ENCODE measurements at regions not wholly inside any gene's neighbourhood (a gene's known extent, or its start where the extent isn't known, plus 50 kb on each side); places are given as distances from the start of the nearest gene placed in this dataset.
"Not testable (repeated sequence)": the region's sequence is repeated elsewhere in the genome, so short reads cannot be mapped to it uniquely, and the experiment has no call there.

- not testable (repeated sequence) for H3K9ac ChIP-seq (ENCODE audit: low read length in 5 of 5); H3K36me3 ChIP-seq (ENCODE audit: control insufficient read depth in 5 of 5, insufficient read depth in 5 of 5, low read length in 5 of 5); H3K27ac ChIP-seq (ENCODE audit: low read depth, low read length); H3K4me3 ChIP-seq (ENCODE audit: low read depth in 1 of 5, low read length in 5 of 5); H3K9me3 ChIP-seq (ENCODE audit: control insufficient read depth in 5 of 5, low read length in 5 of 5); H3K27me3 ChIP-seq (ENCODE audit: control insufficient read depth in 5 of 5, insufficient read depth in 4 of 5, low read length in 5 of 5); H3K4me1 ChIP-seq (ENCODE audit: control insufficient read depth in 5 of 5, insufficient read depth in 5 of 5, low read length in 5 of 5)
Measured at GRCh38 chr7:142435606-142436005, 177.7 kb upstream of the PRSS58 start.

- no peaks in the 10 kb centered on the region for H3K4me1 ChIP-seq (ENCODE audit: control insufficient read depth in 5 of 5, insufficient read depth in 5 of 5, low read length in 5 of 5)
- no peaks in the 10 kb centered on the region for H3K36me3 ChIP-seq (ENCODE audit: control insufficient read depth in 5 of 5, insufficient read depth in 5 of 5, low read length in 5 of 5)
- H3K9me3 ChIP-seq (ENCODE audit: control insufficient read depth in 5 of 5, low read length in 5 of 5): no peaks in the 10 kb centered on the region
- no peak overlapping the region for H3K9ac ChIP-seq (ENCODE audit: low read length in 5 of 5)
- no peak overlapping the region for H3K4me3 ChIP-seq (ENCODE audit: low read depth in 1 of 5, low read length in 5 of 5)
- H3K27ac ChIP-seq (ENCODE audit: low read depth, low read length): no peak overlapping the region
- no peaks in the 10 kb centered on the region for H3K27me3 ChIP-seq (ENCODE audit: control insufficient read depth in 5 of 5, insufficient read depth in 4 of 5, low read length in 5 of 5)
Measured at GRCh38 chr7:142434666-142435167, 176.9 kb upstream of the PRSS58 start.

GRCh38 chr7:142434133-142434532, 176.3 kb upstream of the PRSS58 start:
- H3K36me3 ChIP-seq (ENCODE audit: control insufficient read depth in 5 of 5, insufficient read depth in 5 of 5, low read length in 5 of 5); H3K4me3 ChIP-seq (ENCODE audit: low read depth in 1 of 5, low read length in 5 of 5); H3K27me3 ChIP-seq (ENCODE audit: control insufficient read depth in 5 of 5, insufficient read depth in 4 of 5, low read length in 5 of 5); H3K9ac ChIP-seq (ENCODE audit: low read length in 5 of 5); H3K9me3 ChIP-seq (ENCODE audit: control insufficient read depth in 5 of 5, low read length in 5 of 5); H3K27ac ChIP-seq (ENCODE audit: low read depth, low read length); H3K4me1 ChIP-seq (ENCODE audit: control insufficient read depth in 5 of 5, insufficient read depth in 5 of 5, low read length in 5 of 5): not testable (repeated sequence)

- Histone ChIP-seq H3K4me1 (ENCODE audit: control insufficient read depth in 5 of 5, insufficient read depth in 5 of 5, low read length in 5 of 5) (no peaks in the 10 kb centered on the region), H3K27ac (ENCODE audit: low read depth, low read length) (no peak overlapping the region), H3K9ac (ENCODE audit: low read length in 5 of 5) (no peak overlapping the region), H3K4me3 (ENCODE audit: low read depth in 1 of 5, low read length in 5 of 5) (no peak overlapping the region), H3K36me3 (ENCODE audit: control insufficient read depth in 5 of 5, insufficient read depth in 5 of 5, low read length in 5 of 5) (no peaks in the 10 kb centered on the region), H3K9me3 (ENCODE audit: control insufficient read depth in 5 of 5, low read length in 5 of 5) (no peaks in the 10 kb centered on the region), H3K27me3 (ENCODE audit: control insufficient read depth in 5 of 5, insufficient read depth in 4 of 5, low read length in 5 of 5) (no peaks in the 10 kb centered on the region)
Measured at GRCh38 chr7:142432377-142432776, 174.5 kb upstream of the PRSS58 start.

- H3K27me3 ChIP-seq (ENCODE audit: control insufficient read depth in 5 of 5, insufficient read depth in 4 of 5, low read length in 5 of 5): no peaks in the 10 kb centered on the region
Measured at GRCh38 chr7:142431491-142431890, 173.6 kb upstream of the PRSS58 start.

GRCh38 chr7:142428094-142428493, 170.2 kb upstream of the PRSS58 start:
- Histone ChIP-seq H3K27me3 (ENCODE audit: control insufficient read depth in 5 of 5, insufficient read depth in 4 of 5, low read length in 5 of 5) (no peaks in the 10 kb centered on the region), H3K4me1 (ENCODE audit: control insufficient read depth in 5 of 5, insufficient read depth in 5 of 5, low read length in 5 of 5) (no peaks in the 10 kb centered on the region), H3K4me3 (ENCODE audit: low read depth in 1 of 5, low read length in 5 of 5) (no peak overlapping the region), H3K36me3 (ENCODE audit: control insufficient read depth in 5 of 5, insufficient read depth in 5 of 5, low read length in 5 of 5) (no peaks in the 10 kb centered on the region), H3K9me3 (ENCODE audit: control insufficient read depth in 5 of 5, low read length in 5 of 5) (no peaks in the 10 kb centered on the region), H3K9ac (ENCODE audit: low read length in 5 of 5) (no peak overlapping the region), H3K27ac (ENCODE audit: low read depth, low read length) (no peak overlapping the region)

More at GRCh38 chr7:142431491-142431890, 173.6 kb upstream of the PRSS58 start:
- Histone ChIP-seq H3K4me1 (ENCODE audit: control insufficient read depth in 5 of 5, insufficient read depth in 5 of 5, low read length in 5 of 5) (no peaks in the 10 kb centered on the region), H3K27ac (ENCODE audit: low read depth, low read length) (no peak overlapping the region), H3K9me3 (ENCODE audit: control insufficient read depth in 5 of 5, low read length in 5 of 5) (no peaks in the 10 kb centered on the region), H3K36me3 (ENCODE audit: control insufficient read depth in 5 of 5, insufficient read depth in 5 of 5, low read length in 5 of 5) (no peaks in the 10 kb centered on the region), H3K9ac (ENCODE audit: low read length in 5 of 5) (no peak overlapping the region), H3K4me3 (ENCODE audit: low read depth in 1 of 5, low read length in 5 of 5) (no peak overlapping the region)

GRCh38 chr7:142425281-142425680, 167.4 kb upstream of the PRSS58 start:
- H3K4me1 ChIP-seq (ENCODE audit: control insufficient read depth in 5 of 5, insufficient read depth in 5 of 5, low read length in 5 of 5): no peaks in the 10 kb centered on the region
- no peaks in the 10 kb centered on the region for H3K27me3 ChIP-seq (ENCODE audit: control insufficient read depth in 5 of 5, insufficient read depth in 4 of 5, low read length in 5 of 5)
- H3K9me3 ChIP-seq (ENCODE audit: control insufficient read depth in 5 of 5, low read length in 5 of 5): no peaks in the 10 kb centered on the region
- H3K4me3 ChIP-seq (ENCODE audit: low read depth in 1 of 5, low read length in 5 of 5): no peak overlapping the region
- no peak overlapping the region for H3K9ac ChIP-seq (ENCODE audit: low read length in 5 of 5)
- no peaks in the 10 kb centered on the region for H3K36me3 ChIP-seq (ENCODE audit: control insufficient read depth in 5 of 5, insufficient read depth in 5 of 5, low read length in 5 of 5)
- H3K27ac ChIP-seq (ENCODE audit: low read depth, low read length): no peak overlapping the region

GRCh38 chr7:142422621-142423020, 164.8 kb upstream of the PRSS58 start:
- Histone ChIP-seq H3K36me3 (ENCODE audit: control insufficient read depth in 5 of 5, insufficient read depth in 5 of 5, low read length in 5 of 5) (no peaks in the 10 kb centered on the region), H3K9ac (ENCODE audit: low read length in 5 of 5) (no peak overlapping the region), H3K9me3 (ENCODE audit: control insufficient read depth in 5 of 5, low read length in 5 of 5) (no peaks in the 10 kb centered on the region), H3K27ac (ENCODE audit: low read depth, low read length) (no peak overlapping the region), H3K4me3 (ENCODE audit: low read depth in 1 of 5, low read length in 5 of 5) (no peak overlapping the region), H3K27me3 (ENCODE audit: control insufficient read depth in 5 of 5, insufficient read depth in 4 of 5, low read length in 5 of 5) (no peaks in the 10 kb centered on the region), H3K4me1 (ENCODE audit: control insufficient read depth in 5 of 5, insufficient read depth in 5 of 5, low read length in 5 of 5) (no peaks in the 10 kb centered on the region)

GRCh38 chr7:142420554-142421362, 162.9 kb upstream of the PRSS58 start:
- Histone ChIP-seq H3K36me3 (ENCODE audit: control insufficient read depth in 5 of 5, insufficient read depth in 5 of 5, low read length in 5 of 5) (no peaks in the 10 kb centered on the region), H3K27me3 (ENCODE audit: control insufficient read depth in 5 of 5, insufficient read depth in 4 of 5, low read length in 5 of 5) (no peaks in the 10 kb centered on the region), H3K9me3 (ENCODE audit: control insufficient read depth in 5 of 5, low read length in 5 of 5) (no peaks in the 10 kb centered on the region), H3K4me3 (ENCODE audit: low read depth in 1 of 5, low read length in 5 of 5) (no peak overlapping the region), H3K27ac (ENCODE audit: low read depth, low read length) (no peak overlapping the region), H3K9ac (ENCODE audit: low read length in 5 of 5) (no peak overlapping the region), H3K4me1 (ENCODE audit: control insufficient read depth in 5 of 5, insufficient read depth in 5 of 5, low read length in 5 of 5) (no peaks in the 10 kb centered on the region)

- H3K4me1 ChIP-seq (ENCODE audit: control insufficient read depth in 5 of 5, insufficient read depth in 5 of 5, low read length in 5 of 5): no peaks in the 10 kb centered on the region
- H3K36me3 ChIP-seq (ENCODE audit: control insufficient read depth in 5 of 5, insufficient read depth in 5 of 5, low read length in 5 of 5): no peaks in the 10 kb centered on the region
- H3K27ac ChIP-seq (ENCODE audit: low read depth, low read length): no peak overlapping the region
- no peaks in the 10 kb centered on the region for H3K27me3 ChIP-seq (ENCODE audit: control insufficient read depth in 5 of 5, insufficient read depth in 4 of 5, low read length in 5 of 5)
- no peaks in the 10 kb centered on the region for H3K9me3 ChIP-seq (ENCODE audit: control insufficient read depth in 5 of 5, low read length in 5 of 5)
- no peak overlapping the region for H3K9ac ChIP-seq (ENCODE audit: low read length in 5 of 5)
- H3K4me3 ChIP-seq (ENCODE audit: low read depth in 1 of 5, low read length in 5 of 5): no peak overlapping the region
Measured at GRCh38 chr7:142418326-142418725, 160.5 kb upstream of the PRSS58 start.

All from subcutaneous abdominal adipose tissue (tissue), 5 donors.